ENCODE measurements at regions not wholly inside any gene's neighbourhood (a gene's known extent, or its start where the extent isn't known, plus 50 kb on each side); places are given as distances from the start of the nearest gene placed in this dataset.

DNA sequence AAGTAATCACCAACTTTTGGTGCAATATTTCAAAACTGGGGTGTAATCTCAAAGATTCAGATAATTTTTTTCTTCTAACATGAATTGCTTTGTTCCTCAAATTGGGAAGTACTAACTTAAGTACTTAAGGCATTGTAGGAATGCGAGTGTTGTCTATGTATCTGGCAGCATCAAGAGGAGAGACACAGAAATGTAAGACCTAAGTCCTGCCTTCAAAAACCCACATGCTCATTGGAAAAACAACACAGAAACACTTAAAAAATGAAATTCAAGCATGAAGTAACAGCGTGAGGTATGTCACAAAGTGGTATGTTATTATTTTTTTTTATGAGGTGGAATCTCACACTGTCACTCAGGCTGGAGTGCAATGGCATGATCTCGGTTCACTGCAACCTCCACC lies 288.5 kb downstream of the ZEB1 start:
- Histone ChIP-seq H3K4me3 (ENCODE audit: low read depth, low read length) (no peak overlapping the region), H3K9me3 (ENCODE audit: control insufficient read depth, insufficient read depth, low read depth, low read length) (no peaks in the 10 kb centered on the region), H3K36me3 (ENCODE audit: control insufficient read depth in 2 of 2, insufficient read depth in 1 of 2, low read length in 2 of 2) (no peaks in the 10 kb centered on the region), H3K4me1 (ENCODE audit: control insufficient read depth, insufficient read depth, low read length) (peaks cover 6% of the 10 kb centered on the region; the same call in 1 of the 2 replicates), H3K27ac (ENCODE audit: extremely low read depth, low read depth, low read length) (no peak overlapping the region)
- ChIA-PET POLR2A (no interaction called here), CTCF (interaction anchor here (0.7 kb wide), 1 partner anchor 823 kb away, joined by 3 read pairs; no protein-coding TSS in a partner anchor)
- TF ChIP-seq MEIS1 (CRISPR knock-in tag; IDR thresholded peaks at IDR 0.05; ENCODE audit: borderline replicate concordance) (no peak), ZNF548 (tag by site-specific recombination; IDR thresholded peaks at IDR 0.05) (no peak), ZNF221 (tag by site-specific recombination; IDR thresholded peaks at IDR 0.05; ENCODE audit: borderline replicate concordance) (no peak), ZNF280C (tag by site-specific recombination; IDR thresholded peaks at IDR 0.05) (no peak), ZNF394 (tag by site-specific recombination; IDR thresholded peaks at IDR 0.05; ENCODE audit: borderline replicate concordance) (no peak), HOXD13 (CRISPR knock-in tag; IDR thresholded peaks at IDR 0.05; ENCODE audit: borderline replicate concordance) (no peak), ZNF600 (tag by site-specific recombination; IDR thresholded peaks at IDR 0.05) (no peak), ZBTB44 (tag by site-specific recombination; IDR thresholded peaks at IDR 0.05) (no peak), ZSCAN4 (tag by site-specific recombination; IDR thresholded peaks at IDR 0.05) (no peak), ZNF791 (tag by site-specific recombination; IDR thresholded peaks at IDR 0.05) (no peak)
- TF ChIP-seq, protein P1, sequence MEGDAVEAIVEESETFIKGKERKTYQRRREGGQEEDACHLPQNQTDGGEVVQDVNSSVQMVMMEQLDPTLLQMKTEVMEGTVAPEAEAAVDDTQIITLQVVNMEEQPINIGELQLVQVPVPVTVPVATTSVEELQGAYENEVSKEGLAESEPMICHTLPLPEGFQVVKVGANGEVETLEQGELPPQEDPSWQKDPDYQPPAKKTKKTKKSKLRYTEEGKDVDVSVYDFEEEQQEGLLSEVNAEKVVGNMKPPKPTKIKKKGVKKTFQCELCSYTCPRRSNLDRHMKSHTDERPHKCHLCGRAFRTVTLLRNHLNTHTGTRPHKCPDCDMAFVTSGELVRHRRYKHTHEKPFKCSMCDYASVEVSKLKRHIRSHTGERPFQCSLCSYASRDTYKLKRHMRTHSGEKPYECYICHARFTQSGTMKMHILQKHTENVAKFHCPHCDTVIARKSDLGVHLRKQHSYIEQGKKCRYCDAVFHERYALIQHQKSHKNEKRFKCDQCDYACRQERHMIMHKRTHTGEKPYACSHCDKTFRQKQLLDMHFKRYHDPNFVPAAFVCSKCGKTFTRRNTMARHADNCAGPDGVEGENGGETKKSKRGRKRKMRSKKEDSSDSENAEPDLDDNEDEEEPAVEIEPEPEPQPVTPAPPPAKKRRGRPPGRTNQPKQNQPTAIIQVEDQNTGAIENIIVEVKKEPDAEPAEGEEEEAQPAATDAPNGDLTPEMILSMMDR (tag by site-specific recombination; IDR thresholded peaks at IDR 0.05): no peak

DNA sequence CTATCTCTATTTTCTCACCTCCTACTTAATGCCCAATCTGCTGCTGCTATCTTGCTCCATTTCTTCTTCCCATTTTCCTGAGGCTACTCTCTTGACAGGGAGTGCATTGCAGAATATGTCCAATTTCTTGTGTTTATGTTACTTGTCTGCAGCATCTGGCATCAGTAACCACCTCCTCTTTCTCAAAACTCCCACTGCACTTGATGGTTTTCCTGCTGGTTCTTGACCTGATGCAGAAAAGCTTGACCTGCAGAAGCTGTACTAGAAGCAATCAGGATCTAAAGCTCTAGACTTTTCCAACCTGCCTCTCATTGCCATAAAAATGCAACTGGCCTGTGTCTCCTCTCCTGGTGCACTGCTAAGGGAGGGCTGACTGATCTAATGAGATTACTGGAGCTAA lies 287.8 kb downstream of the ZEB1 start:
- H3K4me3 ChIP-seq (ENCODE audit: low read depth, low read length): no peak overlapping the region
- peaks cover 6% of the 10 kb centered on the region; the same call in 1 of the 2 replicates for H3K4me1 ChIP-seq (ENCODE audit: control insufficient read depth, insufficient read depth, low read length)
- CTCF ChIA-PET: interaction anchor here (0.7 kb wide), 1 partner anchor 822 kb away, joined by 3 read pairs; no protein-coding TSS in a partner anchor
- no peaks in the 10 kb centered on the region for H3K36me3 ChIP-seq (ENCODE audit: control insufficient read depth in 2 of 2, insufficient read depth in 1 of 2, low read length in 2 of 2)
- POLR2A ChIA-PET: no interaction called here
- H3K27ac ChIP-seq (ENCODE audit: extremely low read depth, low read depth, low read length): no peak overlapping the region
- no peaks in the 10 kb centered on the region for H3K9me3 ChIP-seq (ENCODE audit: control insufficient read depth, insufficient read depth, low read depth, low read length)
- TF ChIP-seq ZBTB10 (tag by site-specific recombination; IDR thresholded peaks at IDR 0.05): no peak
- no peak for TF ChIP-seq ZNF639 (tag by site-specific recombination; IDR thresholded peaks at IDR 0.05)
- TF ChIP-seq, protein P2, sequence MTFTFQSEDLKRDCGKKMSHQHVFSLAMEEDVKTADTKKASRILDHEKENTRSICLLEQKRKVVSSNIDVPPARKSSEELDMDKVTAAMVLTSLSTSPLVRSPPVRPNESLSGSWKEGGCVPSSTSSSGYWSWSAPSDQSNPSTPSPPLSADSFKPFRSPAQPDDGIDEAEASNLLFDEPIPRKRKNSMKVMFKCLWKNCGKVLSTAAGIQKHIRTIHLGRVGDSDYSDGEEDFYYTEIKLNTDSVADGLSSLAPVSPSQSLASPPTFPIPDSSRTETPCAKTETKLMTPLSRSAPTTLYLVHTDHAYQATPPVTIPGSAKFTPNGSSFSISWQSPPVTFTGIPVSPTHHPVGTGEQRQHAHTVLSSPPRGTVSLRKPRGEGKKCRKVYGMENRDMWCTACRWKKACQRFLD (tag by site-specific recombination; IDR thresholded peaks at IDR 0.05): no peak
- TF ChIP-seq ZNF624 (tag by site-specific recombination; IDR thresholded peaks at IDR 0.05): no peak
- TF ChIP-seq ZBTB8A (tag by site-specific recombination; IDR thresholded peaks at IDR 0.05): no peak
- no peak for TF ChIP-seq ZBTB26 (tag by site-specific recombination; optimal IDR thresholded peaks at IDR 0.05)
- no peak for TF ChIP-seq HOXD13 (CRISPR knock-in tag; IDR thresholded peaks at IDR 0.05; ENCODE audit: borderline replicate concordance)

Data from HEK293 (cell line).